Transverse colon (tissue), 4 donors: ENCODE measurements at regions not wholly inside any gene's neighbourhood (a gene's known extent, or its start where the extent isn't known, plus 50 kb on each side); places are given as distances from the start of the nearest gene placed in this dataset.

Source experiments
- EP300 ChIP-seq: sonication (generic); formaldehyde crosslinking; IDR thresholded peaks from one replicate; pipeline ENCODE4 v1.6.1; 2017; ENCODE audit warnings: antibody characterized with exemption, low read depth
- POLR2A ChIP-seq: fragments of 450-650 bp; IDR thresholded peaks from one replicate; pipeline ENCODE4 v1.6.1; 2016; ENCODE audit warnings: antibody characterized with exemption, mild to moderate bottlenecking, moderate library complexity
- POLR2AphosphoS5 ChIP-seq, 3 donors: sonication (generic); formaldehyde crosslinking; IDR thresholded peaks; one replicate each; pipeline ENCODE4 v1.6.1; 2016; ENCODE audit warnings: antibody characterized with exemption in 3 of 3
- TF ChIP-seq, protein P1 (sequence below), 5 experiments: fragments of 200-600 bp in 3 of 5; fragments of 450-650 bp in 2 of 5; sonication (generic) in 3 of 5; IDR thresholded peaks; 1 replicate in 2 of 5; 2 replicates in 3 of 5; pipeline ENCODE4 v1.5.1; 2016 to 2017; ENCODE audit warnings: antibody characterized with exemption in 5 of 5, inconsistent platforms in 3 of 5, mild to moderate bottlenecking in 2 of 5, moderate library complexity in 1 of 5

GRCh38 chr19:28024920-28025319 is 1188.0 kb downstream of the UQCRFS1 start:
- TF ChIP-seq, protein P1, sequence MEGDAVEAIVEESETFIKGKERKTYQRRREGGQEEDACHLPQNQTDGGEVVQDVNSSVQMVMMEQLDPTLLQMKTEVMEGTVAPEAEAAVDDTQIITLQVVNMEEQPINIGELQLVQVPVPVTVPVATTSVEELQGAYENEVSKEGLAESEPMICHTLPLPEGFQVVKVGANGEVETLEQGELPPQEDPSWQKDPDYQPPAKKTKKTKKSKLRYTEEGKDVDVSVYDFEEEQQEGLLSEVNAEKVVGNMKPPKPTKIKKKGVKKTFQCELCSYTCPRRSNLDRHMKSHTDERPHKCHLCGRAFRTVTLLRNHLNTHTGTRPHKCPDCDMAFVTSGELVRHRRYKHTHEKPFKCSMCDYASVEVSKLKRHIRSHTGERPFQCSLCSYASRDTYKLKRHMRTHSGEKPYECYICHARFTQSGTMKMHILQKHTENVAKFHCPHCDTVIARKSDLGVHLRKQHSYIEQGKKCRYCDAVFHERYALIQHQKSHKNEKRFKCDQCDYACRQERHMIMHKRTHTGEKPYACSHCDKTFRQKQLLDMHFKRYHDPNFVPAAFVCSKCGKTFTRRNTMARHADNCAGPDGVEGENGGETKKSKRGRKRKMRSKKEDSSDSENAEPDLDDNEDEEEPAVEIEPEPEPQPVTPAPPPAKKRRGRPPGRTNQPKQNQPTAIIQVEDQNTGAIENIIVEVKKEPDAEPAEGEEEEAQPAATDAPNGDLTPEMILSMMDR (IDR thresholded peaks at IDR 0.05): no peak
- TF ChIP-seq POLR2AphosphoS5 (IDR thresholded peaks at IDR 0.05) (no peak), EP300 (no peak), POLR2A (no peak)
